H1 (cell line): ENCODE measurements at regions not wholly inside any gene's neighbourhood (a gene's known extent, or its start where the extent isn't known, plus 50 kb on each side); places are given as distances from the start of the nearest gene placed in this dataset.

Source experiments
- CTCF ChIA-PET: fragments of 300-600 bp; sonication (Branson Sonifier 250); formaldehyde crosslinking; loops from one replicate; lab custom pipeline; 2021; ENCODE audit not compliant: partially characterized antibody; lab: Charles Lee
- POLR2A ChIA-PET: fragments of 300-600 bp; sonication (Branson Sonifier 250); formaldehyde crosslinking; loops from one replicate; lab custom pipeline; 2021; ENCODE audit warnings: inconsistent platforms; ENCODE audit not compliant: partially characterized antibody; lab: Charles Lee
- DNase-seq, 2 experiments: peaks; one replicate each; pipeline versions ENCODE4 v3.0.0 to v3.0.0-alpha.2; 2010 to 2022; ENCODE audit warnings: low spot score in 2 of 2, low read depth in 1 of 2, mixed read lengths in 1 of 2
- FAIRE-seq: peaks from 2 replicates; lab custom pipeline; 2011; peaks lifted over from hg19 to GRCh38; lab: Jason Lieb, UNC
- H2AFZ ChIP-seq: 2 replicates; pipeline ENCODE4 v1.8.1; 2012; ENCODE audit warnings: low read length, inconsistent platforms
- H2AK5ac ChIP-seq: 2 replicates; pipeline ENCODE4 v1.6.1; 2013; ENCODE audit warnings: low read depth, low read length
- H2BK120ac ChIP-seq: replicated peaks from 2 replicates; pipeline ENCODE3; 2013; ENCODE audit warnings: low read depth, low read length, inconsistent platforms
- H2BK12ac ChIP-seq: 2 replicates; pipeline ENCODE4 v1.6.1; 2013; ENCODE audit warnings: low read depth, low read length
- H2BK15ac ChIP-seq: 2 replicates; pipeline ENCODE4 v1.6.1; 2013; ENCODE audit warnings: low read length
- H2BK20ac ChIP-seq: 2 replicates; pipeline ENCODE4 v1.6.1; 2013; ENCODE audit warnings: low read length
- H2BK5ac ChIP-seq: 2 replicates; pipeline ENCODE4 v1.6.1; 2013; ENCODE audit warnings: low read depth, low read length
- H3K14ac ChIP-seq: 2 replicates; pipeline ENCODE4 v1.6.1; 2013; ENCODE audit warnings: inconsistent platforms; ENCODE audit not compliant: insufficient read length
- H3K18ac ChIP-seq: 2 replicates; pipeline ENCODE4 v1.6.1; 2013; ENCODE audit warnings: low read length; ENCODE audit errors: extremely low read depth
- H3K23ac ChIP-seq: 2 replicates; pipeline ENCODE4 v1.6.1; 2013; ENCODE audit warnings: inconsistent platforms; ENCODE audit not compliant: insufficient read length
- H3K23me2 ChIP-seq: 2 replicates; pipeline ENCODE4 v1.6.1; 2013; ENCODE audit warnings: low read depth, low read length
- H3K27ac ChIP-seq: 2 replicates; pipeline ENCODE4 v1.6.1; 2011; ENCODE audit warnings: low read depth, low read length, inconsistent platforms
- H3K27me3 ChIP-seq, 4 experiments: replicated peaks in 1 of 4; 1 replicate in 1 of 4; 2 replicates in 3 of 4; pipeline versions ENCODE4 v1.6.1 to v1.8.1; 2011 to 2013; ENCODE audit warnings: low read length in 3 of 4, mild to moderate bottlenecking in 3 of 4, inconsistent platforms in 2 of 4, mixed read lengths in 2 of 4, moderate library complexity in 1 of 4; ENCODE audit not compliant: control insufficient read depth in 3 of 4, insufficient read depth in 3 of 4; ENCODE audit errors: extremely low read depth in 1 of 4
- H3K36me3 ChIP-seq, 4 experiments: 2 replicates each; pipeline versions ENCODE4 v1.6.1 to v1.8.1; 2011 to 2013; ENCODE audit warnings: mild to moderate bottlenecking in 4 of 4, low read length in 3 of 4, moderate library complexity in 2 of 4, control low read depth in 1 of 4, inconsistent platforms in 1 of 4; ENCODE audit not compliant: insufficient read depth in 4 of 4, control insufficient read depth in 2 of 4
- H3K4ac ChIP-seq: replicated peaks from 2 replicates; pipeline ENCODE3; 2013; ENCODE audit warnings: low read length, low read depth, mixed read lengths, inconsistent platforms; ENCODE audit not compliant: insufficient read length
- H3K4me1 ChIP-seq, 4 experiments: replicated peaks in 1 of 4; 1 replicate in 1 of 4; 2 replicates in 3 of 4; pipeline versions ENCODE4 v1.6.1 to v1.8.1; 2011 to 2013; ENCODE audit warnings: low read length in 3 of 4, inconsistent platforms in 2 of 4, mixed read lengths in 1 of 4; ENCODE audit not compliant: insufficient read depth in 4 of 4, control insufficient read depth in 3 of 4
- H3K4me2 ChIP-seq, 2 experiments: 2 replicates each; pipeline versions ENCODE4 v1.6.1 to v1.8.1; 2011 to 2013; ENCODE audit warnings: low read depth in 2 of 2, low read length in 2 of 2, control low read depth in 1 of 2, inconsistent platforms in 1 of 2, mild to moderate bottlenecking in 1 of 2; ENCODE audit not compliant: insufficient read depth in 1 of 2
- H3K4me3 ChIP-seq, 4 experiments: fragments of 200-600, 300-600 bp in 1 of 4; sonication (generic), shearing (Covaris generic), sonication (Bioruptor Twin) in 1 of 4; 2 replicates each; pipeline versions ENCODE4 v1.5.1 to v1.8.1; 2011 to 2016; ENCODE audit warnings: low read length in 4 of 4, low read depth in 3 of 4, control low read depth in 2 of 4, inconsistent platforms in 2 of 4, mild to moderate bottlenecking in 2 of 4, mixed read lengths in 1 of 4, moderate library complexity in 1 of 4; ENCODE audit not compliant: insufficient read depth in 2 of 4; ENCODE audit errors: extremely low read depth in 1 of 4
- H3K56ac ChIP-seq: replicated peaks from 2 replicates; pipeline ENCODE3; 2013; ENCODE audit warnings: low read depth, mild to moderate bottlenecking, mixed read lengths, low read length, inconsistent platforms; ENCODE audit not compliant: insufficient read length
- H3K79me1 ChIP-seq: 2 replicates; pipeline ENCODE4 v1.6.1; 2013; ENCODE audit warnings: low read depth, low read length, control low read depth
- H3K79me2 ChIP-seq, 2 experiments: 2 replicates each; pipeline versions ENCODE4 v1.6.1 to v1.8.1; 2012 to 2013; ENCODE audit warnings: low read length in 2 of 2, mild to moderate bottlenecking in 2 of 2, inconsistent platforms in 1 of 2; ENCODE audit not compliant: insufficient read depth in 2 of 2, control insufficient read depth in 1 of 2
- H3K9ac ChIP-seq, 4 experiments: replicated peaks in 1 of 4; 1 replicate in 1 of 4; 2 replicates in 3 of 4; pipeline versions ENCODE4 v1.6.1 to v1.8.1; 2011 to 2013; ENCODE audit warnings: low read depth in 3 of 4, low read length in 3 of 4, control low read depth in 2 of 4, mild to moderate bottlenecking in 2 of 4, moderate library complexity in 2 of 4, inconsistent platforms in 1 of 4; ENCODE audit errors: extremely low read depth in 1 of 4
- H3K9me3 ChIP-seq, 2 experiments: 2 replicates each; pipeline versions ENCODE4 v1.6.1 to v1.8.1; 2012 to 2013; ENCODE audit warnings: mild to moderate bottlenecking in 2 of 2, moderate library complexity in 2 of 2, control low read depth in 1 of 2, inconsistent platforms in 1 of 2, low read depth in 1 of 2, low read length in 1 of 2, mixed read lengths in 1 of 2; ENCODE audit not compliant: insufficient read depth in 2 of 2
- H4K20me1 ChIP-seq, 2 experiments: replicated peaks in 1 of 2; 2 replicates each; pipeline versions ENCODE3 to v1.8.1; 2011 to 2013; ENCODE audit warnings: inconsistent platforms in 2 of 2, low read length in 2 of 2, mild to moderate bottlenecking in 1 of 2; ENCODE audit not compliant: insufficient read depth in 2 of 2, control insufficient read depth in 1 of 2
- H4K5ac ChIP-seq: 2 replicates; pipeline ENCODE4 v1.6.1; 2013; ENCODE audit warnings: low read length, low read depth, mixed read lengths, inconsistent platforms; ENCODE audit not compliant: insufficient read length
- H4K8ac ChIP-seq: 2 replicates; pipeline ENCODE4 v1.8.0; 2013; ENCODE audit warnings: mild to moderate bottlenecking, moderate library complexity, low read length, inconsistent platforms; ENCODE audit not compliant: insufficient read depth; ENCODE audit errors: extremely low read depth
- H4K91ac ChIP-seq: replicated peaks from 2 replicates; pipeline ENCODE3; 2013; ENCODE audit warnings: low read length, mixed read lengths, inconsistent platforms; ENCODE audit not compliant: insufficient read length
- GTF2F1 ChIP-seq: IDR thresholded peaks from 2 replicates; pipeline ENCODE4 v1.6.1; 2012; ENCODE audit warnings: low read depth, low read length, improper control_type of control experiment, borderline replicate concordance
- MAFK ChIP-seq: IDR thresholded peaks from 2 replicates; pipeline ENCODE4 v1.6.1; 2012; ENCODE audit warnings: low read depth, mild to moderate bottlenecking, improper control_type of control experiment, low read length
- MAX ChIP-seq: IDR thresholded peaks from 2 replicates; pipeline ENCODE4 v1.6.1; 2012; ENCODE audit warnings: inconsistent platforms
- TAF7 ChIP-seq: optimal IDR thresholded peaks from 2 replicates; pipeline ENCODE3; 2011; ENCODE audit warnings: low read depth, mild to moderate bottlenecking, inconsistent platforms, low read length, moderate library complexity, borderline replicate concordance
- WGBS, 2 experiments: shearing (Covaris generic) in 1 of 2; methylation state at CpG; one replicate each; pipeline versions ENCODE4 v1.1.6 to v1.1.7; 2013 to 2015; ENCODE audit warnings: low lambda C conversion rate in 2 of 2, mixed read lengths in 2 of 2, inconsistent platforms in 1 of 2, low coverage in 1 of 2, missing lambda C conversion rate in 1 of 2; ENCODE audit not compliant: insufficient replicate concordance in 2 of 2, insufficient coverage in 1 of 2, insufficient read length in 1 of 2; ENCODE audit errors: extremely low coverage in 1 of 2, missing lambda C conversion rate in 1 of 2; 5-methylcytosine and 5-hydroxymethylcytosine counted together
- TF ChIP-seq, protein P1 (sequence below): IDR thresholded peaks from 2 replicates; pipeline ENCODE4 v1.6.1; 2012; ENCODE audit warnings: inconsistent platforms

DNA sequence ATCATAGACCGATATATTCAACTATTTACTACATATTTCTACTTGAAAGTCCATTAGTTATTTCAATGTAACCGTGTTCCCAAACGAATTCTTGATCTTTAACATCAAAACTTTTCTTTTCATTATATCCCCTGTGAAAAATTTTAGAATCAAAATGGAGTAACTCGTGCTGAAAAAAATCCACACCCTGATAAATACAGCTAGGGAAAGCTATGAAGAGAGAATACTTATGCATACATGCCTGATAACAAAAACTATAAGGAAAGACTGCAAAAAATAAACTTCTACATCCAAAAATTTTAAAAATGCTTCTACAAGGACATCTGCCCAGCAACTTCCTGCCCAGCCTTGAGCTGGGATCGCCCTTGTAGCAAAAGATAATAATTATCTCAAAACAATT is 2458.3 kb upstream of the PCDH20 start:
- H3K18ac ChIP-seq: no peak overlapping the region
- no peak overlapping the region for H4K8ac ChIP-seq
- DNase-seq (no peak), FAIRE-seq (no peak)
- H3K4me1 ChIP-seq: no peaks in the 10 kb centered on the region
- H3K4me3 ChIP-seq: no peak overlapping the region
- ChIA-PET CTCF (no interaction called here), POLR2A (no interaction called here)
- H4K91ac ChIP-seq: no peak overlapping the region
- no peak for TF ChIP-seq MAFK
- no peak for TF ChIP-seq TAF7
- TF ChIP-seq, protein P1, sequence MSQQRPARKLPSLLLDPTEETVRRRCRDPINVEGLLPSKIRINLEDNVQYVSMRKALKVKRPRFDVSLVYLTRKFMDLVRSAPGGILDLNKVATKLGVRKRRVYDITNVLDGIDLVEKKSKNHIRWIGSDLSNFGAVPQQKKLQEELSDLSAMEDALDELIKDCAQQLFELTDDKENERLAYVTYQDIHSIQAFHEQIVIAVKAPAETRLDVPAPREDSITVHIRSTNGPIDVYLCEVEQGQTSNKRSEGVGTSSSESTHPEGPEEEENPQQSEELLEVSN: no peak
- no peak for TF ChIP-seq MAX
- TF ChIP-seq GTF2F1: no peak
- H3K14ac ChIP-seq: no peak overlapping the region
- no peak overlapping the region for H2BK20ac ChIP-seq
- H2BK5ac ChIP-seq: no peak overlapping the region
- H3K4me2 ChIP-seq: no peak overlapping the region
- no peaks in the 10 kb centered on the region for H3K27me3 ChIP-seq
- H3K23ac ChIP-seq: no peak overlapping the region
- no peak overlapping the region for H4K5ac ChIP-seq
- H3K56ac ChIP-seq: no peak overlapping the region
- H3K23me2 ChIP-seq: no peaks in the 10 kb centered on the region
- no peak overlapping the region for H3K27ac ChIP-seq
- 94% methylated on average over 5 of the region's 5 CpGs; no CpG with 5 or more reads in 1 of the 2 experiments for WGBS, 2 experiments
- H3K4ac ChIP-seq: no peak overlapping the region
- no peaks in the 10 kb centered on the region for H3K79me1 ChIP-seq
- H3K36me3 ChIP-seq: no peaks in the 10 kb centered on the region
- H4K20me1 ChIP-seq: no peaks in the 10 kb centered on the region
- H2BK120ac ChIP-seq: no peak overlapping the region
- no peak overlapping the region for H3K9ac ChIP-seq
- no peak overlapping the region for H2BK12ac ChIP-seq
- H2AFZ ChIP-seq: no peak overlapping the region
- no peaks in the 10 kb centered on the region for H3K9me3 ChIP-seq
- no peak overlapping the region for H2AK5ac ChIP-seq
- no peaks in the 10 kb centered on the region for H3K79me2 ChIP-seq
- no peak overlapping the region for H2BK15ac ChIP-seq
